Parathyroid adenoma (tissue), 2 donors: ENCODE measurements at regions not wholly inside any gene's neighbourhood (a gene's known extent, or its start where the extent isn't known, plus 50 kb on each side); places are given as distances from the start of the nearest gene placed in this dataset.

Source experiments
- H2AFZ ChIP-seq: fragments of 300-600 bp; sonication (generic); one replicate; pipeline ENCODE4 v1.7.0; 2017; ENCODE audit warnings: antibody characterized with exemption, mild to moderate bottlenecking
- H3K27ac ChIP-seq: fragments of 300-600 bp; sonication (generic); one replicate; pipeline ENCODE4 v1.7.0; 2017
- H3K27me3 ChIP-seq: fragments of 300-600 bp; sonication (generic); one replicate; pipeline ENCODE4 v1.7.0; 2017; ENCODE audit warnings: low read length; ENCODE audit not compliant: control insufficient read depth, insufficient read depth
- H3K36me3 ChIP-seq: fragments of 300-600 bp; sonication (generic); one replicate; pipeline ENCODE4 v1.7.0; 2017; ENCODE audit warnings: low read length; ENCODE audit not compliant: control insufficient read depth, insufficient read depth
- H3K4me1 ChIP-seq: fragments of 300-600 bp; sonication (generic); one replicate; pipeline ENCODE4 v1.7.0; 2017; ENCODE audit warnings: control low read depth
- H3K4me2 ChIP-seq: fragments of 300-600 bp; sonication (generic); one replicate; pipeline ENCODE4 v1.7.0; 2017; ENCODE audit warnings: low read length
- H3K4me3 ChIP-seq: fragments of 300-600 bp; sonication (generic); one replicate; pipeline ENCODE4 v1.7.0; 2017; ENCODE audit warnings: low read depth, low read length
- H3K79me2 ChIP-seq: fragments of 300-600 bp; sonication (generic); one replicate; pipeline ENCODE4 v1.7.0; 2017; ENCODE audit warnings: control low read depth
- H3K9ac ChIP-seq: fragments of 300-600 bp; sonication (generic); one replicate; pipeline ENCODE4 v1.7.0; 2017; ENCODE audit warnings: mild to moderate bottlenecking
- H3K9me3 ChIP-seq: fragments of 300-600 bp; sonication (generic); one replicate; pipeline ENCODE4 v1.7.0; 2017; ENCODE audit warnings: low read length; ENCODE audit not compliant: control insufficient read depth
- TF ChIP-seq, protein P1 (sequence below): fragments of 300-600 bp; sonication (generic); IDR thresholded peaks from one replicate; pipeline ENCODE4 v1.7.0; 2017; ENCODE audit warnings: antibody characterized with exemption, mild to moderate bottlenecking
- donor health status: primary hyperparathyroidism.

GRCh38 chr10:43808136-43808535 lies 159.5 kb upstream of the ZNF32 start:
- H3K4me3 ChIP-seq = no peak overlapping the region
- no peaks in the 10 kb centered on the region for H3K4me1 ChIP-seq
- H3K9me3 ChIP-seq = no peaks in the 10 kb centered on the region
- H3K79me2 ChIP-seq = no peaks in the 10 kb centered on the region
- H3K9ac ChIP-seq = no peak overlapping the region
- no peaks in the 10 kb centered on the region for H3K27me3 ChIP-seq
- no peak overlapping the region for H3K4me2 ChIP-seq
- H3K36me3 ChIP-seq = no peaks in the 10 kb centered on the region
- TF ChIP-seq, protein P1, sequence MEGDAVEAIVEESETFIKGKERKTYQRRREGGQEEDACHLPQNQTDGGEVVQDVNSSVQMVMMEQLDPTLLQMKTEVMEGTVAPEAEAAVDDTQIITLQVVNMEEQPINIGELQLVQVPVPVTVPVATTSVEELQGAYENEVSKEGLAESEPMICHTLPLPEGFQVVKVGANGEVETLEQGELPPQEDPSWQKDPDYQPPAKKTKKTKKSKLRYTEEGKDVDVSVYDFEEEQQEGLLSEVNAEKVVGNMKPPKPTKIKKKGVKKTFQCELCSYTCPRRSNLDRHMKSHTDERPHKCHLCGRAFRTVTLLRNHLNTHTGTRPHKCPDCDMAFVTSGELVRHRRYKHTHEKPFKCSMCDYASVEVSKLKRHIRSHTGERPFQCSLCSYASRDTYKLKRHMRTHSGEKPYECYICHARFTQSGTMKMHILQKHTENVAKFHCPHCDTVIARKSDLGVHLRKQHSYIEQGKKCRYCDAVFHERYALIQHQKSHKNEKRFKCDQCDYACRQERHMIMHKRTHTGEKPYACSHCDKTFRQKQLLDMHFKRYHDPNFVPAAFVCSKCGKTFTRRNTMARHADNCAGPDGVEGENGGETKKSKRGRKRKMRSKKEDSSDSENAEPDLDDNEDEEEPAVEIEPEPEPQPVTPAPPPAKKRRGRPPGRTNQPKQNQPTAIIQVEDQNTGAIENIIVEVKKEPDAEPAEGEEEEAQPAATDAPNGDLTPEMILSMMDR = no peak
- H3K27ac ChIP-seq = no peak overlapping the region
- H2AFZ ChIP-seq = no peak overlapping the region

- Histone ChIP-seq H3K9ac (no peak overlapping the region), H3K4me1 (no peaks in the 10 kb centered on the region), H3K27me3 (no peaks in the 10 kb centered on the region), H3K36me3 (no peaks in the 10 kb centered on the region), H3K4me3 (no peak overlapping the region), H2AFZ (no peak overlapping the region), H3K27ac (no peak overlapping the region), H3K4me2 (no peak overlapping the region), H3K79me2 (no peaks in the 10 kb centered on the region), H3K9me3 (no peaks in the 10 kb centered on the region)
- TF ChIP-seq, protein P1 = no peak
Observed at GRCh38 chr10:43806831-43807640, 158.4 kb upstream of the ZNF32 start.

DNA sequence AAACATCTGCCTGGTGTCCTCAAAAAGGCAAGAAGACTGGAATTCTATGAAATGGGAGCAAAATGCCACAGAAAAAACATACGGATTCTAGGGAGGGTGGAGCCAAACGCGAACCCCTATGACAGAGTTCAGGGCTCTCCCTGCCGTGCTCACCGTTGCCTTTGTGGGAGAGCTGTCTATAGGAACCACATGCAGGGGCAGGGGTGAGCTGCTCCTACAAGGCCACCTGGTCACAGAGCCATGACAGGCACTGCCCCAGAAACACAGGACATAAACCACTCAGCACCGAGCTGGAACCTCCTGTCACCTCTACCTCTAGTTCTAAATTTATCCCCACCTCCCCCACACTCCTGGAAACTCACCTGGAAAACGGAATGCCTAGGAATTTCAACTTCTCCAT lies 155.1 kb upstream of the ZNF32 start:
- Histone ChIP-seq H3K27me3 (no peaks in the 10 kb centered on the region), H3K9ac (no peak overlapping the region), H3K79me2 (no peaks in the 10 kb centered on the region), H2AFZ (no peak overlapping the region), H3K27ac (no peak overlapping the region), H3K4me3 (no peak overlapping the region), H3K4me1 (no peaks in the 10 kb centered on the region), H3K36me3 (no peaks in the 10 kb centered on the region), H3K9me3 (no peaks in the 10 kb centered on the region), H3K4me2 (no peak overlapping the region)
- TF ChIP-seq, protein P1 = no peak

GRCh38 chr10:43802988-43803696 lies 154.5 kb upstream of the ZNF32 start:
- H3K27ac ChIP-seq = no peak overlapping the region
- TF ChIP-seq, protein P1 = no peak
- no peak overlapping the region for H3K4me2 ChIP-seq
- H3K4me1 ChIP-seq = no peaks in the 10 kb centered on the region
- no peak overlapping the region for H2AFZ ChIP-seq
- no peaks in the 10 kb centered on the region for H3K9me3 ChIP-seq
- H3K27me3 ChIP-seq = no peaks in the 10 kb centered on the region
- no peak overlapping the region for H3K9ac ChIP-seq
- no peak overlapping the region for H3K4me3 ChIP-seq
- H3K36me3 ChIP-seq = no peaks in the 10 kb centered on the region
- no peaks in the 10 kb centered on the region for H3K79me2 ChIP-seq
